Uterus (tissue), 2 donors: ENCODE measurements at regions not wholly inside any gene's neighbourhood (a gene's known extent, or its start where the extent isn't known, plus 50 kb on each side); places are given as distances from the start of the nearest gene placed in this dataset.

Source experiments
- POLR2A ChIP-seq, 2 donors: fragments of 450-650 bp; IDR thresholded peaks; one replicate each; pipeline ENCODE4 v1.6.1; 2016; ENCODE audit warnings: antibody characterized with exemption in 2 of 2, mild to moderate bottlenecking in 1 of 2, moderate library complexity in 1 of 2
- TF ChIP-seq, protein P1 (sequence below), 4 experiments: fragments of 200-600 bp in 2 of 4; fragments of 450-650 bp in 2 of 4; sonication (generic) in 2 of 4; IDR thresholded peaks; one replicate each; pipeline ENCODE4 v1.5.1; 2016 to 2019; ENCODE audit warnings: antibody characterized with exemption in 4 of 4, mild to moderate bottlenecking in 2 of 4, moderate library complexity in 1 of 4

DNA sequence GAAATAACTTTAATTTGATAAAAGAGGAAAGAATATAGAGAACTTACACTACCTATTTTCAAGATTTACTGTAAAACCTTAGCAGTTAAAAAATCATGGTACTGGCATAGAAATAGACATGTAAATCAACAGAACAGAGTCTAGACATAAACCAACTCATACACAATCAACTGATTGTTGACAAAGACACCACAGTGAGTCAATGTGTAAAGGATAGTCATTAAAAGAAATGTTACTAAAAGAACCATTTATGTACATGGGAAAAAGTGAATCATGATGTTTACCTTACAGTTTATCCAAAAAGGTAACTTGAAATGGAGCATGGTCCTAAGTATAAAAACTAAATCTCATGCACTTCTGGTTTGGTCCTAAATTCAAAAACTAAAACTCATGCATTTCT lies 847.4 kb downstream of the IGSF11 start:
- TF ChIP-seq, protein P1, sequence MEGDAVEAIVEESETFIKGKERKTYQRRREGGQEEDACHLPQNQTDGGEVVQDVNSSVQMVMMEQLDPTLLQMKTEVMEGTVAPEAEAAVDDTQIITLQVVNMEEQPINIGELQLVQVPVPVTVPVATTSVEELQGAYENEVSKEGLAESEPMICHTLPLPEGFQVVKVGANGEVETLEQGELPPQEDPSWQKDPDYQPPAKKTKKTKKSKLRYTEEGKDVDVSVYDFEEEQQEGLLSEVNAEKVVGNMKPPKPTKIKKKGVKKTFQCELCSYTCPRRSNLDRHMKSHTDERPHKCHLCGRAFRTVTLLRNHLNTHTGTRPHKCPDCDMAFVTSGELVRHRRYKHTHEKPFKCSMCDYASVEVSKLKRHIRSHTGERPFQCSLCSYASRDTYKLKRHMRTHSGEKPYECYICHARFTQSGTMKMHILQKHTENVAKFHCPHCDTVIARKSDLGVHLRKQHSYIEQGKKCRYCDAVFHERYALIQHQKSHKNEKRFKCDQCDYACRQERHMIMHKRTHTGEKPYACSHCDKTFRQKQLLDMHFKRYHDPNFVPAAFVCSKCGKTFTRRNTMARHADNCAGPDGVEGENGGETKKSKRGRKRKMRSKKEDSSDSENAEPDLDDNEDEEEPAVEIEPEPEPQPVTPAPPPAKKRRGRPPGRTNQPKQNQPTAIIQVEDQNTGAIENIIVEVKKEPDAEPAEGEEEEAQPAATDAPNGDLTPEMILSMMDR (IDR thresholded peaks at IDR 0.05): no peak
- TF ChIP-seq POLR2A (IDR thresholded peaks at IDR 0.05): no peak
